ENCODE measurements at regions not wholly inside any gene's neighbourhood (a gene's known extent, or its start where the extent isn't known, plus 50 kb on each side); places are given as distances from the start of the nearest gene placed in this dataset.
"Not testable (repeated sequence)": the region's sequence is repeated elsewhere in the genome, so short reads cannot be mapped to it uniquely, and the experiment has no call there.

GRCh38 chr20:28602403-28603217 lies 2654.9 kb upstream of the DEFB115 start:
- not testable (repeated sequence) for H3K27ac ChIP-seq (ENCODE audit: poor library complexity, severe bottlenecking)
- peak; percentile 67 for DNase-seq (ENCODE audit: low spot score)
- TF ChIP-seq CTCF (IDR thresholded peaks at IDR 0.05; ENCODE audit: poor library complexity, severe bottlenecking) = peak; percentile 27

GRCh38 chr20:28603218-28603577 lies 2654.3 kb upstream of the DEFB115 start:
- H3K4me3 ChIP-seq (ENCODE audit: severe bottlenecking); H3K27ac ChIP-seq (ENCODE audit: poor library complexity, severe bottlenecking): not testable (repeated sequence)

More at GRCh38 chr20:28602403-28603217, 2654.9 kb upstream of the DEFB115 start:
- ATAC-seq (ENCODE audit: low read depth) = peak; percentile 74
- H3K36me3 ChIP-seq (ENCODE audit: low read depth); H3K9me3 ChIP-seq (ENCODE audit: severe bottlenecking); H3K4me1 ChIP-seq (ENCODE audit: insufficient read depth, poor library complexity, severe bottlenecking): not testable (repeated sequence)
- H3K4me3 ChIP-seq (ENCODE audit: severe bottlenecking) = peak overlapping the region; percentile 21
- H3K27me3 ChIP-seq (ENCODE audit: insufficient read depth, poor library complexity, severe bottlenecking) = peaks cover 29% of the 10 kb centered on the region

GRCh38 chr20:28616354-28616753 lies 2641.1 kb upstream of the DEFB115 start:
- Histone ChIP-seq H3K36me3 (ENCODE audit: low read depth) (no peaks in the 10 kb centered on the region), H3K4me3 (ENCODE audit: severe bottlenecking) (no peak overlapping the region), H3K27me3 (ENCODE audit: insufficient read depth, poor library complexity, severe bottlenecking) (no peaks in the 10 kb centered on the region), H3K27ac (ENCODE audit: poor library complexity, severe bottlenecking) (no peak overlapping the region), H3K4me1 (ENCODE audit: insufficient read depth, poor library complexity, severe bottlenecking) (no peaks in the 10 kb centered on the region), H3K9me3 (ENCODE audit: severe bottlenecking) (peaks cover 4% of the 10 kb centered on the region)
- no peak for TF ChIP-seq CTCF (IDR thresholded peaks at IDR 0.05; ENCODE audit: poor library complexity, severe bottlenecking)
- no peak for ATAC-seq (ENCODE audit: low read depth)
- DNase-seq (ENCODE audit: low spot score) = no peak

More at GRCh38 chr20:28603218-28603577, 2654.3 kb upstream of the DEFB115 start:
- not testable (repeated sequence) for DNase-seq (ENCODE audit: low spot score); H3K9me3 ChIP-seq (ENCODE audit: severe bottlenecking); H3K4me1 ChIP-seq (ENCODE audit: insufficient read depth, poor library complexity, severe bottlenecking); ATAC-seq (ENCODE audit: low read depth); H3K36me3 ChIP-seq (ENCODE audit: low read depth)
- H3K27me3 ChIP-seq (ENCODE audit: insufficient read depth, poor library complexity, severe bottlenecking) = peaks cover 29% of the 10 kb centered on the region

- ATAC-seq (ENCODE audit: low read depth); H3K4me3 ChIP-seq (ENCODE audit: severe bottlenecking); DNase-seq (ENCODE audit: low spot score); H3K27me3 ChIP-seq (ENCODE audit: insufficient read depth, poor library complexity, severe bottlenecking); H3K27ac ChIP-seq (ENCODE audit: poor library complexity, severe bottlenecking); H3K4me1 ChIP-seq (ENCODE audit: insufficient read depth, poor library complexity, severe bottlenecking); H3K36me3 ChIP-seq (ENCODE audit: low read depth); H3K9me3 ChIP-seq (ENCODE audit: severe bottlenecking): not testable (repeated sequence)
Measured at GRCh38 chr20:28619956-28620651, 2637.4 kb upstream of the DEFB115 start.

- not testable (repeated sequence) for H3K27ac ChIP-seq (ENCODE audit: poor library complexity, severe bottlenecking); H3K4me3 ChIP-seq (ENCODE audit: severe bottlenecking); H3K4me1 ChIP-seq (ENCODE audit: insufficient read depth, poor library complexity, severe bottlenecking); DNase-seq (ENCODE audit: low spot score); ATAC-seq (ENCODE audit: low read depth); H3K36me3 ChIP-seq (ENCODE audit: low read depth); H3K27me3 ChIP-seq (ENCODE audit: insufficient read depth, poor library complexity, severe bottlenecking); H3K9me3 ChIP-seq (ENCODE audit: severe bottlenecking)
- peak; percentile 47 for TF ChIP-seq CTCF (IDR thresholded peaks at IDR 0.05; ENCODE audit: poor library complexity, severe bottlenecking)
Measured at GRCh38 chr20:28625112-28625511, 2632.4 kb upstream of the DEFB115 start.

- H3K27me3 ChIP-seq (ENCODE audit: insufficient read depth, poor library complexity, severe bottlenecking); H3K4me1 ChIP-seq (ENCODE audit: insufficient read depth, poor library complexity, severe bottlenecking); H3K9me3 ChIP-seq (ENCODE audit: severe bottlenecking); DNase-seq (ENCODE audit: low spot score); H3K4me3 ChIP-seq (ENCODE audit: severe bottlenecking); H3K27ac ChIP-seq (ENCODE audit: poor library complexity, severe bottlenecking); H3K36me3 ChIP-seq (ENCODE audit: low read depth); ATAC-seq (ENCODE audit: low read depth): not testable (repeated sequence)
Measured at GRCh38 chr20:28640831-28641230, 2616.6 kb upstream of the DEFB115 start.

Measured in RWPE2 (cell line).